Inferior parietal cortex (tissue), 1 donor: ENCODE measurements at regions not wholly inside any gene's neighbourhood (a gene's known extent, or its start where the extent isn't known, plus 50 kb on each side); places are given as distances from the start of the nearest gene placed in this dataset.
"Not testable (repeated sequence)": the region's sequence is repeated elsewhere in the genome, so short reads cannot be mapped to it uniquely, and the experiment has no call there.

Source experiments
- DNase-seq: peaks from one replicate; pipeline ENCODE4 v3.0.0-alpha.2; 2016; ENCODE audit errors: extremely low spot score

DNA sequence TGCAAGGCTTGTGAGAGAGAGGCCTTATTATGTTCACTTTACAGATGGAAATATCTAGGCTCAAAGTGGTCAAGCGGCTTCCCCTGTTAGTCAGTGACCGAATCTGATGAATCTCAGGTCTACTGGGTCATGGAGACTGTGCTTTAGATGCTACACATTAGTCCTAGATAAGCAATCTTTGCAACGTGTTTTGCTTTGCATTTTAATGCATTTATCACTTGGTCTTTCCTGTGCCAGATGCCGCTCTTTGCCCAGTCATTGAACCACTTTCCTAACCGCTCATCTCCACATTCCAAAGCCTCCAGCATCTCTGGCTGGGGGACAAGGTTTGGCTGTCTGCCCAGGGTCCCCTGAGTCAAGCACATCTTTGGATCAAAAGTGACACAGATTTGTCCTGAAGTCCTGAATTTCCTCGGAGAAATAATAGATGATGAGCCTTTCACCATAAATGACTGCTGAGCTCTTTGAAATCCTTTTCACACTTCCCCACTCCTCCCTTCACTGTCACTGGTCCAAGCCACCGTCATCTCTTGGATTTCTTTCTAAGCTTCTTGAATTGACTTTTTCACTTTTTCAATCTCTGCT, 96.0 kb upstream of the USP24 start:
- DNase-seq = no peak

DNA sequence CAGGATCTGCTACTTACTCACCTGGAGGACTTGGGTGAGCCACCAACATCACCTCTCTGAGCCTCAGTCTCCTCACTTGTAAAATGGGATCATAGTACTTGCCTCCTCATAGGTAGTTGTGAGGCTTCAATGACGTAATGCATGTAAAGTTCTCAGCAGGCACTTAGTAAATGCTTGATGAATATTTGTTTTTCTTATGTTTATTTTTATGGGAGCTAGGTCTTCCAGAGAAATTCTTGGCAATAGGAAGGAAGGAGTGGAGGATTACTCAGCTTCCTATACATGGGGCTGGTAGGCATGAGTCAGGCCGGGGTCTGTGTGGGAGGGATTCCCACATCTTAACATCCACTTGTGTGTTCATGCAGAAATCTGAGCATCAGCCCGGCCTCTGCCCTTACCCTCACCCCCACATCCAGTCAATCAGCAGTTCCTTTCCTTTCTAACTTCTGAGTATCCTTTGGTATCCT, 95.4 kb upstream of the USP24 start:
- no peak for DNase-seq

DNA sequence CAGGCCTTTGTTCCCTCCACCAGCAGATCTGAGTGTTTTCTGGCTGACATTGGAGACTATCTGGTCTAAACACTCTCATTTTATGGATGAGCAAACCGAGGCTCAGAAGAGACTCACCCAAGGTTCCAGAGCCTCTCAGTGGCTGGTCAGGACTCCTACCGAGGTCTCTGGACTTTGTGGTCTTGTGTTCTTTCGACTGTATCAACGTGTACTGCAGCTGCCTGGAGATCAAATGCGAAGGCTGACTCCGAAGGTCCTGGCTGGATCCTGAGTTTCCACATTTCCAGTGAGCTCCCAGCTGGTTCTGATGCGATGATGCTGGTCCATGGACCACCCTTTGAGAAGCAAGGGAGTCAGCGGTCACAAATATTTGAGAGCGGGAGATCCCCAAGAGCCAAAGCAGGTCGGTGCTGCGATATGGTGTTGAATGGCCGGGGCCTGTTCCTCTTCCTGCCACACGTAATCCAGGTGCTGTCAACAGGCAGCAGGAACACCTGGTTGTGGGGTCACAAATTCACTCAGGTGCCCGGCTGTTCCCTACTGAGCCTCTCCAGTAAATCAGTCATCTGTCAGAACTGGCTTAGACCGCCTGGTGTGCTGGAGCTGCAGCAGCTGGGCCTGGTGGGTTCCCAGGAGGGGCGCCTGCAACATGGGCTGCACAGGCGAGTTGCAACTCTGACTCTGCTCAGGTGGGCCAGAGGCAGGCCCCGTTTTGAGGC, 94.8 kb upstream of the USP24 start:
- no peak for DNase-seq

DNA sequence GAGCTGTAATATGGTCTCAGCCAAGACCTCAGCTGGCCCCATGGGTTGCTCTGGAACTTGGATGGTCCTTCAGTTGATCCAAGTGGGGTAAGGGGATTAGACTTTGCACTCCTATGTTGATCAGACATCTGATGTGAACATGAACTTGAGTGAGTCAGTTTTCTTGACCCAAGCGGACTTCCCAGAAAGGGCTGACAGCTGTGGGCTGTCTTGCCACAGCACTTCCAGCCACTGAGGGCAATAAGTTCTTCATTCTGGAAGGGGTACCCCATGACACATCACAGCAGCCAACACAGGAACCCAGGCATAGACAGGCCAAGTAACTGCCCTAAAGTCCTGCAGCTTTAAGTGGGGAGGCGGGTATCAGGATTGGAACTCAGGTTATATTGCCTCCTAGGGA, 93.9 kb upstream of the USP24 start:
- no peak for DNase-seq

DNA sequence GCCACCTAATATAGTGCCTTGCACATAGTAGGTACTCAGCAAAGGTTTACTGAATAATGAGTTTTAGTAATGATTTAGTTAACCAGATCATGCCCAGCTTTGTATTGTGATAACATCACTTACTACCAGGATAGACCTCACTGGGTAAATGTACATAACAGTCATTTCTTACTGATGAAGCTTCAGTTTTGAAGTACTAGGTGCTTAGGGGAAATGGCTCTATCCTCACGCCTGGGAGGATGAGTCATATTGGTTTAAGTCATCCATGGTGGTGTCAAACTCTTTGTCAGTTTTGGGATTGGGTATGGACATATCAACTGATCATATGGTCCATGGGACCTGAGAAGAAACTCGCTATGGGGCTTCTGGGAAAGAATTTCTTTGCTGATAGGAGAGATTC, 90.6 kb upstream of the USP24 start:
- no peak for DNase-seq

DNA sequence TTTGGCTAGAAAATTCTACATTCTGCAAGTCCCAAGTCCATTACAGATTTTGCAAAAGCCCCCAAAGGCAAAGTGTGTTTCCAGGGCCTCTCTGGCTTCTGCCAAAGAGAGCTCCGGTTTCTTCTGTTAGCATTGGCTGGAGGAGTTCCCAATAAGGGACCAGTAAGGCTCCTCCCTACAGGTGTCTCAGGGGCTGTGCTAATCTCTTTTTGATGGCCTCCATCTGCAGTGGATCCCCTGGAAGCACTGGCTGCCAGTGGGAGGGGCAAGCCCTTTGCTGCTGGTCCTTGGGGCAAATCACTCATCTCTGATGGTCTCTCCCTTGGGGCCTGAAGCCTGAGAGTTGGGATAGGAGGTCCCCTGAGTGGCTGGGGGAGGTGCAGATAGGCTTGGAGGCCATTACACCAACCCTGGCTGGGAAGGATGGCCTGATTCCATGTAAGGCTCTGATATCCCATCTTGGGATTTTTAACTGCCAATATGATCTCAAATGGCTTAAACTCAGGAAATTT, 89.1 kb upstream of the USP24 start:
- DNase-seq = no peak

DNA sequence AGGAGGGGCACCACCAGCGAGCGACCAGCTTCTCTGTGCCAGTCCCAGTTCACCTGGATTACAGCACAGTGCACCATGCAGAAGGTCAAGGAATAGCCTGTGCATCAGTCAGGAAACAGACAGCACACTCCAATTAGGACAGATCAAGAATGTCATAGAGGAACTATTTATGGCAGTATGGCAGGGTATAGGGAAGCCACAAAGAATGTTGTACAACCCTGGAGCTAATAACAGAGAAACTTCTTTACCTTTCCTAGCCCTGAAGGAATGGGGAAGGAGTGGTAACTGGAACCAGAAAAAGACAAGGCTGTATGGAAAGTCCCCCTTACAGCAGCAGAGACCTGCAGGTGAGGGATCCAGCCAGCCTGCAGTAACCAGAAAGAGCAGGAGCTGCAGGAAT, 87.8 kb upstream of the USP24 start:
- no peak for DNase-seq

DNA sequence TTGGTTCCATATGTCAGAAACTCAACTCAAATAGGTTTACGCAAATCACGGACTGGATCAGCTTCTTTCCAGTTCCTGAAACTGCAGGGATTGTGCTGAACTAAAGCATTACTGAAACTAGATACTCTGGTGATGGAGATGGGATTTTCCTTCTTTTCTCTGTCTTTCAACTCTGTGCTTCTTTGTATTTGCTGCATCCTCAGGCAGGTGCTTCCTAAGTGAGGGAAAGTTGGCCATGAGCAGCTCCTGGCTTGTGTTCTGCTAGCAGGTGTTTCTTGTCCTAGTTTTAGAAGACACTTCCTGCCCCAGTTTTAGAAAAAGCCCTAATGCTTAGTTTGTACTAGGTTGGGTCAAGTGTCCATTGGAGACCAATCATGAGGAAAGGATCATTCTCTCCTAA, 86.7 kb upstream of the USP24 start:
- DNase-seq = no peak

DNA sequence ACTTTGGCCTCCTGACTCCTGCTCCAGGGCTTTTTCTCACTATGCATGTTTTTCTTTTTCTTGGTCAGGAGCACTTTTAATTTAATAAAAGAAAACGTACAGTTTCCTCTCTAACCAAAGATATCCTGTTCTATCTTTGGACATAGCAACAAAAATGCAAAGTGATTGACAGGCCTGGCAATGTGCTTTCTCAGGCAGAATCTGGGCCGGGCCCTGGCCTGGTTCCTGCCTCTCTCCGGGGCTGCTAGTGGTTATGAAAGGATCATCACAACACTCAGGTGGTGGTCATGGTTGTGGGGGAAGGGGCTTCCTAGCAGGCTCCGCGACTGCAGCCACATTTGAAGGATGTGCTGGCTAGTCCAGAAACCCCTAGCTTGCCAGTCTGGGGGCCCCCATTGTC, 85.8 kb upstream of the USP24 start:
- no peak for DNase-seq

DNA sequence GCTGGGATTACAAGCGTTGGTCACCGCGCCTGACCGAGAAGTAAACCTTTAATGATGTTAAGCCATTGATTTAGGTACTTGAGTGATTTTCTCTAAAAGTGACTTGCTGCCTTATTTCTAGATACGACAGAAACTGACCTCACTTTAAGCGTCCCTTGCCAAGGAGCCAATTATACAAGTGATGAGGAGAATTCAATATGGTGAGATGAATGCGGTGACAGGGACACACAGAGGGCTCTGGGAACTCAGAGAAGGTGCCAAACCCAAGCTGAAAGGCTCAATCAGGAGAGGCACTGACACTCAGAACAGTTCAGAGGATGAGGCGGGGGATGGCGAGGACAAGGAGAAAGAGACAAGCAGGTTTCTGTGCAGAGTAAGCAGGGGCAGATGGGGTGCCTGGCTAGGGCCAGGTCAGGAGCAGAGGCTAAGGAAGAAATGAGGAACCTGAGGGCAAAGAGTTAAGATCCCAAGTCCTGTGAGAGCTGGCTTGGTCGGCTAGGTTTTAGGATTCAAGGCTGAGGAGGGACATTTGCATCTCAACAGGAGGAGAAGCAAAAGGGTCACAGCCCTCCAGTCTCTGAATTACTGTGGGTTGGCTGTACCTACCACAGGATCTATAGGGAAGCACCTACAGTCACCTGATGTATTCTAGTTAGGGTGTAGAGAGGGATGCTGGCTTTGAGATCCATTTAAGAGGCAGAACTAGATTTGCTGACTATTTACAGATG, 83.2 kb upstream of the USP24 start:
- no peak for DNase-seq

DNA sequence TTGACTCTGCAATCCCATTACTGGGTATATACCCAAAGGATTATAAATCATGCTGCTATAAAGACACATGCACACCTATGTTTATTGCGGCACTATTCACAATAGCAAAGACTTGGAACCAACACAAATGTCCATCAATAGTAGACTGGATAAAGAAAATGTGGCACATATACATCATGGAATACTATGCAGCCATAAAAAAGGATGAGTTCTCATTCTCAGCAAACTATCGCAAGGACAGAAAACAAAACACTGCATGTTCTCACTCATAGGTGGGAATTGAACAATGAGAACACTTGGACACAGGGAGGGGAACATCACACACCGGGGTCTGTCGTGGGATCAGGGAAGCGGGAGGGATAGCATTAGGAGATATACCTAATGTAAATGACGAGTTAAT, 81.1 kb upstream of the USP24 start:
- DNase-seq = not testable (repeated sequence)

DNA sequence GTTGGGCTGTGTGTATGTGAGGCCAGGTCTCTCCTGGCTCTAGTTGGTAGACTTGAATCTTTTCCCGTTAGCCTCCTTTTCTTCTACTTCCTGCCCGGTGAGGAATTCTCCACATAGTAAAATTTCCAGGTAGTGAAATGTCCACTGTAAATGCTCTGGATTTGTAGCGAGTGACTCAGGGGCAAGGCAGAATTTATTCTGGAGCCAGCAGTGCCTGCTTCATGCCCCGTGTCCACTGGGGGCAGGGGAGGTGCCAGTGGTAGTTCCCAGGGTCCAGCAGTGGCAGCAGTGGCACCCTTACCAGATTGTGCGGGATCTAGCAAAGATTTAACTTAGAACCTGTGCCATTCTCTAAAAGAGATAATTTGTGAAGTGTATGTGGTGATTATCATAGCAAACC, 74.5 kb upstream of the USP24 start:
- no peak for DNase-seq

DNA sequence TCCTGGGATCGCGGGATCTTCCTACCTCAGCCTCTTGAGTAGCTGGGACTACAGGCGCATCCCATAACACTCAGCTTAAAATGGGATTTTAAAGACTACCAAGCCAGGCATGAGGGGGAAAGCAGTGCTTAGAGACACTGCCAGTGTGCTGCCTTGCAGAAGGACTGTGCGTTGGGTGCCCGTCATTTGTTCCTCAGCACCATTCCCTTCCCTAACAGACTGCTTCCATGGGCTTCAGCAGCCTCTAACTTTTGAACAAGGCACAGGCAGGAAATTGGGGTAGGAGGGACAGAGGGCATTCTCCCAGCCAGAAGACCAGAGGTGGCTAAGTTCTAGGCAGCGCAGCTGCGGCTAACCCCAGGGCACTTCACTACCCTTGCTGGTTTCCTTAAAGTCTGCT, 73.9 kb upstream of the USP24 start:
- DNase-seq = no peak

DNA sequence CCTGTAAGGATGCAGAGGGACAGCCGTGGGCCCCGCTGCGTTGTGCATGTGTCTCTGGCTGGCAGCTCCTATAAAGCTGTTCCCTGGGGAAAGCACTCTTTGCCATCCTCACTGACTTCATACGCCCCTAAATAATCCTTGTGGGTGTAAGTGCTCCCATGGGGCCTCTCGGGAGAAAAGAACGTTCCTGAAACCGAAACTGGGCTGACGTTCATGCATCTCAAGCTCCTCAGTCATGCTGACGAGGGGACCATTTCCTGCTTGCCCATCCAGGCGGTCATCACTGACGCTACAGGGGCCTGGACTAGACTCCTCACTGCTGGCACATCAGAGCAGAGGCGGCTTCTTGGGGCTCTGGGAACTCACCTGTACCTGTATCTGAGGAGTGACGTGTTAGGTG, 73.1 kb upstream of the USP24 start:
- DNase-seq = no peak

DNA sequence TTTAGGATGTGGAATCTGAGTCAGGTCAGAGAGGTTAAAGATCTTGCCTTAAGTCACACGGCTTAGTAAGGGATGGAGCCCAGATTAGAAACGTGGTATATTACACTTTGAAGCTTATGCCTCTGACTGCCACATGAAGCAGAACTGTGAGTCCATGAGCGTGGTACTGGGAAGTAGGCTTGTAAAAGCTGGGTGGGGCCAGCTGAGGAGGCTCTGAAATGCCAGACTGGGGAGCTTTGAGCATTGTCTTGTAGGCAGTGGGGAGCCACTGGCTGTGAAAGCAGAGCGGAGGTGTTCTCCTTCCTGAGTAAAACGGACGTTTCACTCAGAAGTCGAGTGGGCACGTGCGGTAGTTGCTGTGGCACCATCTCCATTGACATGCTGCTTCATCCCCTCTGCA, 72.6 kb upstream of the USP24 start:
- DNase-seq = no peak

DNA sequence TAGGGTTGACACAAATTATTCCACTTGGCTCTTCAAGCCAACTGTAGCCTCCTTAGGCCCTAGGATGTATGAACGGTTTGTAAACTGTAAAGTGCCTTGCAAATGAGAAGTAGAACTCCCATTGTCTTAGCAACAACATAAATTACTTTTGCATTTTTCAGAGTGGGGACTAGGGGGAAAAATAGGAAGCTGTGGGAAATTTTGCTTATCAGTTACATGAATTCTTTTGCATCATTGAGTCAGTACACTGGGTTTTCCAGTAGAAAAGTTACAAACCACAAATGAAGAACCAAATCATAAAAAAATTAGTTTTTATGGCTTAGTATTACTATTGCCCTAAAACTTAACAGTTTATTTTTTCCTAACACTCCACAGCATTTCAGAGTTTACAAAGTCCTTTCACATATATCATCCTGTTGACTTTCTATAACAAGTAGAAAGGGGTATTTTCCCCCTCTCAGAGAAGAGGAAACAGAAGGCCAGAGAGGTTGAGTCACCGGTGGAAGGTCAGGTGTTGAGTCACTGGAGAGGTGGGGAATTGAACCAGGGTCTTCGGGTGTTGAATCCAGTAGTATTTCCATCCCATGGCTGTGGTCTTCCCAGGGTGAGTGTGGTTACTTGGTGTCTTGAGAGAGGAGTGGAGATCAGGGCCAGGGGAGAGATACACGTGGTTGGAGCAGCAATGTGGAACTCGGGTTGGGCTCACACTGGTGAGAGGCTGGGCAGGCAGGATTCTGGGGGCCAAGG, 71.9 kb upstream of the USP24 start:
- DNase-seq = no peak

DNA sequence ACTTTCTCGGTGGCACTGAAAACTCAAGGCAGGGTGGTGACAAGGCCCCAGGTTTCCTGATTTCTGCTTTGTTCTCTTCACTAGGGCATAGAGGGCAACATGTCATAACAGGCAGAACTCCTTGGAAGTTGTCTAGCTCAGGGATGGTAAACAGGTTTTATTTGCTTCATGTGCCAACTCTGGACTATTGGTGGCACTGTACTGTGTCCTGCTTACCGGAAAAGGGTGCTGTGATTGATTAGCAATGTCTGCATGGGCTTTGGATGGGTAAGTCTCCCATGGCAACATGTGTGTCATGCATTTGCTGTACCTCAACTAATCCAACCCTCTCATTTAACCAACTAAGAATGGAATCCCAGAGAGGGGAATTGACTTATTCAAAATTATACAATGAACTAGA, 70.7 kb upstream of the USP24 start:
- no peak for DNase-seq

DNA sequence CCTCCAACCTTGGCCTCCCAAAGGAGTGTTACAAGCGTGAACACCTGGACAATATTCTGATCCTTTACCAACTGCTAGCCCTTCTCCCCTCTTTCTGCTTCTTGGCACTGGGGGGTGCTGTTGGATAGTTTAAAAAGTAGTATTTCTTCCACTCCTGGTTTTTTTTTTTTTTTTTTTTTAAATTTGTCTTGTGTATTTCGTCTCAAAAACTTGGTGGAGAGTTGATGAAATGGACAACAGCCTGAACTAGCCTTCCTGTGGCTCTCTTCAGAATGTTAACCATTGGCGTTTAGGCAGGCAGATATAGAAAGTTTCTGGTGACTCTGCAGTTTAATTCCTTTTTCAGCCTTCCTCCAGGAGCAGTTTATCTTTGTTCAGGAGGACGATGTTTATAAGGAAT, 69.7 kb upstream of the USP24 start:
- peak; percentile 66 for DNase-seq

DNA sequence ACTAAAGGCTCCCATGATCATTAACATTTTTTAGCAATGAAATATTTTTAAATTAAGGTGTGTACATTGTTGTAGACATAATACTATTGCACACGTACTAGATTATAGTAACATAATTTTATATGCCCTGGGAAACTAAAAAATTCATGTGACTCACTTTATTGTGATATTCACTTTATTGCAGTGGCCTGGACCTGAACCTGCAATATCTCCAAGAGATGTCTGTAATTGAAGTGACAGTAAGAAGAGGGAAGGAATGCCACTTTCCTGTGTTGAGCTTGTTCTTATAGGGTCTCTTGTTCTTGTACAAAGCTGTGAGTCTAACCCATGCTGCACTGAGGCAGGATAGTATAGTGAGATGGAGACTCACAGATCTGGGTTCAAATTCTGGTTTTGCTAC, 66.9 kb upstream of the USP24 start:
- DNase-seq = no peak

DNA sequence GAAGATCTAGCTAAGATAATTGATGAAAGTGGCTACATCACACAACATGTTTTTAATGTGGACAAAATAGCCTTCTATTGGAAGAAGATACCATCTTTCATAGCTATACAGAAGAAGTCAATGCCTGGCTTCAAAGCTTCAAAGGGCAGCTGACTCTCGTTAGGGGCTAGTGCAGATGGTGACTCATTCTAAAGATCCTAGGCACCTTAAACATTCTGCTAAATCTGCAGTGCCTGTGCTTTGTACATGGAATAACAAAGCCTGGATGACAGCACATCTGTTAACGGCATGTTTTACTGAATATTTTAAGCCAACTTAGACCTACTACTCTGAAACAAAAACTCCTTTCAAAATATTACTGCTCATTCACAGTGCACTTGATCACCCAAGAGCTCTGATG, 65.6 kb upstream of the USP24 start:
- DNase-seq = no peak

DNA sequence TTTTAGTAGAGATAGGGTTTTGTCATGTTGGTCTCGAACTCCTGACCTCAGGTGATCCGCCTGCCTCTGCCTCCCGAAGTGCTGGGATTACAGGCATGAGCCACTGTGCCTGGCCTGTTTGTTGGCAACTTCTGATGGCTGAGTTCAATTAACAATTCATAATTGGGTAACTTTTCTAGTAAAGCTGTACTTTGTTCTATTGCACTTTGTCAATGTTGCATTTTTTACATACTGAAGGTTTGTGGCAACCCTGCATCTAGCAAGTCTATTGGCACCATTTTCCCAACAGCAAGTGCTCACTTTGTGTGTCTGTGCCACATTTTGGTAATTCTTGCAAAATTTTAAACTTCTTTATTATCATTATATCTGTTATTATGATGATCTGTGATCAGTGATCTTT, 64.5 kb upstream of the USP24 start:
- DNase-seq = no peak

DNA sequence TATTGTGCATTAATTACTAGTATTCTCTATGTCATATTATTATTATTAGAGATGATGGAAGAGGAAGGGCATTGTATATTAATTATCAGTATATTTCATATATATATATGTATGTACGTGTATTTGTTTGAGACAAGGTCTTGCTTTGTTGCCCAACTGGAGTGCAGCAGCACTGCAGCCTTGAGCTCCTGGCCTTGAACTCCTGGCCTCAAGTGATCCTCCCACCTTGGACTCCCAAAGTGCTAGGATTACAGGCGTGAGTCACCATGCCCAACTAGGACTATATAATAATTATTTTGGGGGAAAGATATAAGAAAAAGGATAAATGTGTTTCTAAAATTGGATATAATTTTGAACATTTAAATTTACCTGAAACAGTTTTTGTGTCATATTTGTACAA, 63.2 kb upstream of the USP24 start:
- no peak for DNase-seq
